Esophagus muscularis mucosa (tissue), 3 donors: ENCODE measurements at regions not wholly inside any gene's neighbourhood (a gene's known extent, or its start where the extent isn't known, plus 50 kb on each side); places are given as distances from the start of the nearest gene placed in this dataset.

ENCODE experiments used
- CTCF ChIP-seq, 3 experiments: fragments of 200-600 bp in 2 of 3; fragments of 450-650 bp in 1 of 3; sonication (generic) in 2 of 3; IDR thresholded peaks; one replicate each; pipeline ENCODE4 v1.5.1; 2017 to 2019; ENCODE audit warnings: antibody characterized with exemption in 3 of 3, mild to moderate bottlenecking in 2 of 3, moderate library complexity in 1 of 3
- POLR2A ChIP-seq: fragments of 450-650 bp; IDR thresholded peaks from one replicate; pipeline ENCODE4 v1.6.1; 2017; ENCODE audit warnings: antibody characterized with exemption, moderate library complexity, mild to moderate bottlenecking, low read depth

GRCh38 chr10:52967806-52968795, 195.5 kb upstream of the MBL2 start:
- TF ChIP-seq CTCF (IDR thresholded peaks at IDR 0.05) (no peak), POLR2A (no peak)
